HG02943 (cell line): ENCODE measurements at regions not wholly inside any gene's neighbourhood (a gene's known extent, or its start where the extent isn't known, plus 50 kb on each side); places are given as distances from the start of the nearest gene placed in this dataset.

Experiments
- ATAC-seq: cut with Tn5 transposase; IDR thresholded peaks from one replicate; pipeline ENCODE4 v1.9.1; 2021; ENCODE audit warnings: mild to moderate bottlenecking, low read depth, moderate library complexity; ENCODE audit not compliant: unreplicated experiment

DNA sequence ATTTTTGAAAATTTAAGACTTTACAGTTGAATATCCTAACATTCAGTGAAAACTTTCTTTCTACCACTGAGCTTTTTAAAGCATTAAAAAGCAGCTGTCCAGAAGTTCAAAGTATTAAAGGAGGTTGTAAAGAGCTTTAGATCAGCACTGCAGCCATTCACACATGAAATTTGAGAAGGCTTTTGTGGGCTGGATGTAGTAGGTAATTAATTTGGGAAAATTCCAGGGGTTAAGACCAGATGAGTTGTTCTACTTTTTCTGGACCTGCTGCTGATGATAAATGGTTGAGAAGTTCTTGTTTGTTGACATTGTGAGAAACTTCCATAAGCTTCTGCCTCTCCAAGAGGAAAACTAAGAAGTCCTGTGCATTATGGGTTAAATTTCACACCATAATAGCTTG is 1779.6 kb upstream of the PRR20A start:
- ATAC-seq, result no peak

DNA sequence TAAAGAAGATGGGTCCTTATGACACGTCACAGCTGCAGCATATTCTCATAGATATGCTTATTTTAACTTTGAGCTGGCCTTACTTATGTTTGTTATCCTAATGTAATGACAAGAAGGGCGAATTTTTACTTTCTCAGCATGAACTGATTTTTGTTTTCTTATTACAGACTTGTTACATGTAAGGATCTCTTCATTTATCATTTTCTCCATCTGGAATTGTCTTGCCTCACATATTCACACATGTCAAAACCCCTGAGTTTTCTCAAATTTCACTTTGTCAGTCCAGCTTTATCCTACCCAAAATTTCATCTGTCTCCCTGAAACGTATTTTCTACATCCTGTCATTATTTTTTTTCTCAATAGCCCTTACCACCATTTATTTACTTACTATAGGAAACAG is 1774.0 kb upstream of the PRR20A start:
- no peak for ATAC-seq

DNA sequence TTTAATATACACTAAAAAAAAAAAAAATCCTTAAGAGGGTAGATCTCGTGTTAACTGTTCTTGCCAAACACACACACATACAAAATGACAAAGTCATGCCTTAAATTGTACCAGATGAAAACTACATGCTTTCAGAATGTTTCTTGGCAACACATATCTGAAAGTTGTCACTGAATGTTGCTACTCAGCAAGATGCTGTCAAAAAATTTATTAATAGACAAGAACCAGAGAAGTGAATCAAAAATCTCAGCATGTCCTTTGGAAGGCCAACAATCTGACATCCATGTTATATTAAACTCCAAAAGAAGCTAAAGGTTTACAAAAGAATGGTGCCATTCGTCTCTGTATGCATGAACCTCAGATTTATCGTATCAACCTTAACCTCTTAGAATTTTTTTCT is 1746.2 kb upstream of the PRR20A start:
- no peak for ATAC-seq

DNA sequence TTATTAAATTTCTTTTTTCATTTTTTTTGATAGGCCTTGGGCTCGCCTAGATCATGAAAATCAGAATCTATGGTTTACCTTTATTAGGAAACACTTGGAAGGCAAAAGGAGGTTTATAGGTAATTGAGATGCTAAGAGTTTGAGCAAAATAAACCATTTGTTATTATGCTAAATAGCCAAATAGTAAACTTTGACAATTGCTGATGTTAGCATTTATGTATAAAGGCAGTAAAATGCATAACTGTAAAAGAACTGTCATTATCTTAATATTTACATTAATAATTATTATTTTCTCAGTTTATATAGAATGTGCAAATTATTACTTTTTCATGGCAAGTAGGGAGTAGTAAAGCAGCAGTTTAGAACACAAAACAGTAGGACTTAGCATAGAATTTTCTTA is 1737.8 kb upstream of the PRR20A start:
- no peak for ATAC-seq

DNA sequence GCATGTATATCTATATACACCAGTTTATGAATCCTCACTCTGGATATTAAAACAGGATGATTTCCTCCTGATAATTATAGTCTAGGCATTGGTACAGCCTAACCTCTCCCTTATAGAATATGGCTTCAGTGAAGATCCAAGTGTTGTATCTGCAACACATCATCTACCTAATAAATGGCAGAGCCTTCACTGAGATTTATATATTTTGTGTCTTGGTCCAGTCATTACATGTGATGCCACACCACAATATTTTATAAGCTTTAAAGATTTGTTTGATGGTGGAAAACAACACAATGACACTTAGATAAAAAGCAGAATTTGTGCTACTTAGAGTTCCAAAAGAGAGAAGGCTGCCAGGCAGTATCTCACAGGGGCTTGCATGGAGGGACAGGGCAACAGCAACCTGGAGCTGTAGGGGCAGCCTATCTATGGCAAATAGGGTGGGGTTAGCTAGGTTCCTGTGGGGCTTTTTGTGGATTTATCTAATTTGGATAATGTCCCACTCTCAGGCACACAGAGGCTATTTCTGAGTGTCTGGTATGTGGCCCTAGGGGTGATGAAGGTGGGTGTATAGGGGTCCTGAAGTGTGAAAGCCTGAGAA is 1736.7 kb upstream of the PRR20A start:
- ATAC-seq, result no peak

DNA sequence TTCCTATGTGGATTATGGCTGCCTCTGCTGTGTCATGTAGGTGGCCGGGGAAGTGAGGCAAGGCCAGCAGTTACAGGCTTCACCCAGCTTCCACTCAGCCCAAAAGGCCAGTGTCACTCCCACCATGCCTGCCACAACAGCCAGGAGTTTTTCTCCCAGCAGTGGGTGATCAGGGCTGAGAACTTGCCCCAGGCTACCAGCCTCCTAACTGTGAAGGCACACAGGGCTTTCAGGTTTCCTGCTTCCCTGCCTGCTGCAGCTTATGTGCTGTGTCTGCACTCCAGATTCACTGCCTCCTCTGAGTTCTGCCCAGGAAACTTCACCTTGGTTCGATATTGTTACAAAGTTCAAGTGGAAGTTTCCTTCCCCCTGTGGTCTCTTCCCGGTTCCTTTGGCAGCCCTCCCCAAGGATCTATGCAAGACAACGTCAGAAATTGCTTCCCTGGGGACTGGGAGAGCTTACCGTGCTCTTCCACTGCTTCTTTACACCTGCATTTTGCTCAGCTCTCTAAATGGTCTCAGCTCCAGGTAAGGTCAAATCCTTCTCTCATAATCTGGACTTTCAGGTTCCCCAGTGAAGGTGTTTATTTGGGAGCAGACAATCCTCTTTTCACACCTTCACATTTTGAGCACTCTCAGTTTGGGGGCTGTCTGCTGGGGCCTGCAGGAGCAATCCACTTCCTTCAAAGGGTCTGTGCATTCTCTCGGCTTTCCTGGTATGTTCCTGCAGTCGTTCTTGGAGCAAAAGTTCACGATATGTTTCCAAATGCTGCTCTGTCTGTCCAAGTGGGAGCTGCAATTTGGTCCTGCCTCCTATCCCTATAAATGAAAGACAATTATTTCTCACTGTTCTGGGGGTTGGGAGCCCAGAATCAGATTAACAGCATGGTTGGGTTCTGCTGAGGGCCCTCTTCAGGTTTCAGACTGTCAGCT is 1730.1 kb upstream of the PRR20A start:
- ATAC-seq, result no peak

DNA sequence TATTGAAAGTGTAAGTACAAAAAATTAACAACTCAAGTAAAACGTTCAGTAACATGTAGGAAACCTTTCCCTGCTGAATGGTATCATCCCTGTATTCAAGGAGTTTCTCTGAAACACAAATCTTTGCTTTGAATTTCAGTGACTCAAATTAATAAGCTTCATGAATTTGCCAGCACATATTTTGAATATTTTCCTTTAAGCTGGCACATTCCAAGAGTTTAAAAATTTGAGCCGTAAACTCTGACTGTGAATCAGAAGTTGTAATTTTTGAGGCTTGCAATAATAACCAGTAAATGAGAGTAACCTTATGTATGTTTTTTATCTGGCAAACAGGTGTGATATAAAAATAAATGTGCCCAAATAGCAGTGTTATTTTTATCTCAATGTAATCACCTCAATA is 1722.6 kb upstream of the PRR20A start:
- ATAC-seq, result no peak

DNA sequence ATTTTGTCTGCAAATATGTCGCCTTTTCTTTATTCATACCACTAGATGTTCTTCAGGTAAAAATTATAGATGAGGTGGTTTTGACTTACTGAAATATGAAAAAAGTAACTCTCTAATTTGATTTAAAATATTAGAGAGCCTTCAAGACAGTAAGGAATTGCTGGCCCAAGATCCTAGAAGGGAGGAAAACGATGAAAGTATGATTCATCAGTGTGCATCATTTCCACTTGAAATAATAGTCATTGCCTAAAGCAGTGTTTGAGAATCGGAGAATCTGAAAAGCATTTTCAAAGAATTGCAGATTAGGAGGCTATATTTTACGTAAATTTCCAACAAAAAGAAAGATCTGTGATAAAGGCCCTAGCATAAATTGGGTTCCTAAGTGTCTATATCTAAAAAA is 1707.9 kb upstream of the PRR20A start:
- no peak for ATAC-seq

DNA sequence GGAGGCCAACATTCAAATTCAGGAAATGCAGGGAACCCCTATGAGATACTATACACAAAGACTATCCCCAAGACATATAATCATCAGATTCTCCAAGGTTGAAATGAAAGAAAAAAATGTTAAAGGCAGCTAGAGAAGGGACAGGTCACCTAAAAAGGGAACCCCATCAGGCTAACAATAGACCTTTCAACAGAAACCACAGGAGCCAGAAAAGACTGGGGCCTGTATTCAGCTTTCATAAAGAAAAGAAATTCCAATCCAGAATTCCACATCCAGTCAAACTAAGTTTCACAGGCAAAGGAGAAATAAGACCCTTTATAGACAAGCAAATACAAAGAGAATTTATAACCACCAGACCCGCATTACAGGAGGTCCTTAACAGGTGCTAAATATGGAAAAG is 1703.6 kb upstream of the PRR20A start:
- no peak for ATAC-seq

DNA sequence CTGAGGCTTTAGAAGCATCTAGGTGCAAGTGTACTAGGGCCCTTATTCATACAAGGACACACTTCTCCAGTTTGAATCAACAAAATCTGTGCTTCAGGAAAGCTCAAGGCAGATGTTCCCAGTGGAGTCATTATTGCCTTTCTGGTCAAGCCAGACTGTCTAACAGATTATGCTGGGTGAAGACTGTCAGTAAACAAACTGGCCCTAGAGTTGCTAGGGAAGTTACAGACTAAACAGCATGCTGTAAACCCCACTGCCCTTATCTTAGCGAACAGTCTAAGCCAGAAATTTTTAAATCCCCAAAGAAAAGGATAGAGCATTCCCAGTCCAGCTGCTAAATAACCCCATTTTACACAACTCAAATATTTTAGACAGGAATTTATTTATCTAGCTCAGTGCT is 1701.3 kb upstream of the PRR20A start:
- ATAC-seq, result no peak

DNA sequence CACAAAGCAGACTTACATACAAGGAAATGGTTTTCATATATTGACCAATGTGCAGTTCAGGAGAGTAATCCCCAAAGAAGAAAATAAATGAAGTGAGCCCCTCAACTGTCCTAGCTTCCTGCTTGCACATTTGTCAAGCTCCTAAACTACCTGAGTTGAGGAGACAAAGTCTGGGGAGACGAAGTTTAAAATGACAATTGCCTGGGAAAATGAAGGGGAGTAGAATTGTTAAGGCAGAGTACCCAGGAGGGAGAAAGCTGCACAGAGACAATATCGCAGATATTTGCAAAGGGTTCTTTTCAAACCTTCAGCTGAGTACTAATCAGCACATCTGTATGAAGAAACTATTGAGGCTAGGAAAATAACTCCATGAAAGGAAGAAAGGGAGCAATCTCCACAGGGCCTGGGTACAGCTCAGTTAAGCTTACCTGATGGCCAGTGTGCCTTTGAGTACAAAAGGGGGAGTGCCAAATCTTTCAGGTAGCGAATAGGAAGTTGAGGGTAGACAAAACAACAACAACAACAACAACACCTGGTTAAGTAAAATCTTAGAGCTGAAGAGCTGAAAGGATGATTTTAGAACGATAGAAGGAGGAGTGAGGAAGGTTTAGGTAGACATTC is 1700.1 kb upstream of the PRR20A start:
- ATAC-seq, result no peak

DNA sequence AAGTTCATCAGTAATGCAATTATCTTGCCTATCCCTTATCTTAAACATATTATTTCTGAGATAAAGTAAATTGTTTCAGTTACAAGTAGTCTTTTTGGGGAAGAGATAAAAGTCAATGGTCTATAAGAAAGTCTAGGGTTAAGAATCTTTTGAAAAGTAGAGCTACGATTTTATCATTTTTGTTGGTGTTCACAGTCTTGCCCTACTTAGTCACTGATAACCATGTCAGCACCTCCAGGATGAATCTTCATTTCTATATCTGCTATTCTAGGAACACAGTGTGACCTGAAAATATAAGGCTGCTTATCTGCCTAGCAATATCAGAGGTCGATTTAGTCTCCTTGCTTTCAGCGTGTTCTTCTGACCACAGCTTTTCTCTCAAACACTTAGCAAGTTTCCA is 1676.5 kb upstream of the PRR20A start:
- no peak for ATAC-seq

DNA sequence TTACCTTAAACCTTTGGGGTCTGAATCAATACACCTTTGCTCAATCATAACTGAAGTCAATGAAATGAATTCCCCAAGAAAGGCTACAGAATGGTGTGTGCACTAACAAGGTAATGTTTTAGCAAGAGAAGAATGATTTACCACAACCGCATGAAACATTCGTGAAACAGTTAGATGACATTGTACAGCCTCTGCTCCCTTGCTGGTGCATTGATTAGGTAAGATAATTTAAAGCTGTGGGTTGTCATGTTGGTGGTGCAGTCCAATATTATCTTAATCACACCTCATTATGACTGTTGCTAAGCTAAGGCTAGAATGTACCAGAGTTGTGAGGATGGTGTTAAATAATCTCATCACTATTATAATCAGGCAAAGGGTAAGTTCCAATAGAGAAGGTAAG is 1673.2 kb upstream of the PRR20A start:
- no peak for ATAC-seq

DNA sequence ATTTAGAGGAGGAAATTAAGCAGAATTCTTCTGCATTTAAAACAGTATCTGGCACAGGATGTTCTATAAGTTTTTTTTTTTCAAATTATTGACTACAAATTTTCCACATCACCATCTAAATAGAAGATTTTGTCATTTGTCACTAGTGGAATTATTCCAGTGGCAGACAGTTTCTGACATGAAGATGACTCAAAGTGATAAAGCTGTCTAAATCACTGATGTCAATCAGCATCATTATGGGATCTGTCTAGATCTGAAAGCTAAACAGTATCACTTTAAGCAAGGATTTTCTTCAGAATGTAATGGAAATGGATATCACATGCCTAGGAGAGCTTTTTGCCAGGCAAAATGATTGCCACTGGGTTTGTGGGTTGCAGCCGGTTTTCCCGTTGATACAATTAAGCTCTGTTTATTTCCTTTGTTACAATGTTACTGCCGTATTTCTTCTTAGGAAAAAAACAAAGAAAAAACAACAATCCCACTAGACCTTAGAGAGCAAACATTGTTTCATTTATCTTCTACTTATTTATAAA is 1657.0 kb upstream of the PRR20A start:
- ATAC-seq, result no peak

DNA sequence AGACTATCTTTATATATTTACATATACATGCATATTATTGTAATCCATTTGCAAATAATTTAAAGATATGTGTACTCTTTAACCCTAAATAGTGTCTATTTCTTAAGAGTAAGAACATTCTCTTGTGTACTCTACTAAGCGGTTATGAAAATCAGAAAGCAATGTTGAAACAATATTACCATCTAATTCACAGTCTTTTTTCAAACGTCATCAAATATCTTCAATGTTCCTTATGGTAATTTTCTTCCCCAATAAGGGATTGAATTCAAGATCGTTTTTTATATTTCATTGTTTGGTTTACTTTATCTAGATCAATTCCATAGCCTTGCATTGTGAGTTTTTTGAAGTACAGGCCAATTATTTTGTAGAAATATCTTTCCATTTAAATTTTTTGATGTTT is 1647.4 kb upstream of the PRR20A start:
- ATAC-seq, result no peak

DNA sequence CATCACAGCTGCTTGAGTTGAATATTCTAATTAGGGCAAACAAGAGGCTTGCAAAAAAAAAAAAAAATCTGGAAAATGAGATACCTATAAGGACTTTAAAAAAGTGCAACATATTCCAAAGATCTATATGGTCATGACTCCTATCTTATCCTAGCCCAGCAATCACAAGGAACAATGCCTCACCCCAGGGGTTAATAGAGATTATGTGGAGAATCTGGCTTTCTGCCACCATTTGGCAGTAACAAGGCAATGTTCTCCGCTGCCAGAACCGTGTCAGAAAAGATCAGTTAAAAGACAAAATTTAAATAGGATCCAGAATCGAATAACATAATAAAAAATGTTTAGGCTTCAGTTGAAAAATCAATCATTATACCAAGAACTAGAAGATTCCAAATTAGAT is 1643.2 kb upstream of the PRR20A start:
- no peak for ATAC-seq

DNA sequence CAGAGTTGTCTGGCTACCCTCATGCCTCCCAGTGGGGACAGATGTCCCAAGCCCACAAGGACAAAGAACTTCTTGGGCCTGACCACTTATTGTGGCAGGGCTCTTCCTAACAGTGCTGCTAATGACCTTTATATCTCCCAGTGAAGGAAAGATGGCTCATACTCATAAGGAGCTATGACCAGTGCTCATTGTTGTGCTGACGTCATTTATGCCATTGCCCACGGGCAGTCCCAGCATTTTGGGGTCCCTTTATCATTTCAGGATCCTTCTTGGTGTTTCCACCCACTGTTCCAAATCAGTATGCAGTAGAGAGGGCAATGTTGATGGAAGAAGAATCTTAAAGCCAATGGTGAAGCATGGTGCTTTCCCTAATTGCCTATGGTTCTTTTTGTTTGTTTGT is 1640.0 kb upstream of the PRR20A start:
- no peak for ATAC-seq

DNA sequence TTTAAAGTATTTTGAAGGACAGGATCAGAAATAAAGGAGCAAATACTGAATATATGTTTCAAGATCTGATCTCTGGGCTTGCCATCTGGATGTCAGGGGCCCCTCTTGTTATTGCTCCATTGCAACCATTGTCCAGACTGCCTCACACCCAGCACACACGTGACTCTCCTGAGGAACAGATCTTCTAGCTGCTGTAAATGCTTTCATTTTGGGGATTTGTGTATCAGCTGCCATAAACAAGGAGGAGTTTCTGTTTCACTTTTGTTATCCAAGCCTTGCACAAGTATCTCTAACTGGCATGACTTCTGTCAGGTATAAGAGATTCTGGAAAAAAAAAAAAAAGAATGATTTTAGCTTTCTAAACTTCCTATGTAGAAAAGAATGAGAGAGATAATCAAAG is 1624.1 kb upstream of the PRR20A start:
- ATAC-seq, result no peak

DNA sequence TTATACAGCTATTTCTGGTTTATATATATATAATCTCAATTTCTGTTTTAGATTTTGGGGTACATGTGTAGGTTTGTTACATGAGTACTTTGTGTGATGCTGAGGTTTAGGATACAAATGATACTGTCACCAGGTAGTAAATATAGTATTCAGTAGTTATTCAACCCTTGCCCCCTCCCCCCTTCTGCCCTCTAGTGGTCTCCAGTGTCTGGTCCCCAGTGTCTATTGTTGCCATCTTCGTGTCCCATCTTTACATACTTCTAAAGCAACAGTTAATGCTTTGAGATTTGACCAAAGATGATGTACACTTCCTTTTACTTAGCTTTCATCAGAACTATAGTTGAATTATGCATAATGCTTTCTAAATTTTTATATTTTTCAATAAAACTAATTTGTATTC is 1623.4 kb upstream of the PRR20A start:
- no peak for ATAC-seq

DNA sequence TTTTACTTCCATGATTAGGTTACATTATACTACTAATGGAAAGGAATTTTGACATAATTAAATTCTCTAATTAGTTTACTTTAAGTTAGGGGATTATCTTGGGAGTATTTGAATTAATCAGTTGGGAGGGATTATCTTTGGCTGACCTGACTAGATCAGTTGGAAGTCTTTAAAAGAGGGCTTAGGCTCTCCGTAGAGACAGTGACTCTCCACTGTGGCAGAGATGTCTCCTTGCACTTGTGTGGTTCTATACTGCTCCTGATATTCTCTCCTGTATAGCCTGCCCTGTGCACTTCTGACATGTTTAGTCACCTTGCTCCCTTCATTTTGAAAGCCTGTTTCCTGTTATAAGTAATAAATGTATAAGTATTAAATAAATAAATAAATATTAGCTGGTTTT is 1612.3 kb upstream of the PRR20A start:
- no peak for ATAC-seq

DNA sequence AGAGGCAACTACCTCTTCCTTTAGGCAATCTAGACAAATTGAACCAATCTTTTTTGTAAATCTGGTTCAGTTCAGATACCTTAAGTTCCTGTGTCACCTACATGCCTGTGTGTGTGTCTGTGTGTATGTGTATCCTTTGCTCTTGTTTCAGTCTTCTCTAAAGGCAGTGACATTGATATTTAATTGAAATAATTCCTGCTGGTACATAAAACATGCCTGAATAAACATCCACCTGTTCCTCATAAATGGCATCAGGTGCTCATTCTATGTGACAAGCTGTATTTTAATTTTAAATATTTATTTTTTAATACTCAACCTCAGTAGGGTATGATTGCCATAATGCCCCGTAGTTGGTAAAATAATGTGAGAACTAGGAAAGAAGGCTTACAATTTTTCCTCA is 1606.4 kb upstream of the PRR20A start:
- no peak for ATAC-seq

DNA sequence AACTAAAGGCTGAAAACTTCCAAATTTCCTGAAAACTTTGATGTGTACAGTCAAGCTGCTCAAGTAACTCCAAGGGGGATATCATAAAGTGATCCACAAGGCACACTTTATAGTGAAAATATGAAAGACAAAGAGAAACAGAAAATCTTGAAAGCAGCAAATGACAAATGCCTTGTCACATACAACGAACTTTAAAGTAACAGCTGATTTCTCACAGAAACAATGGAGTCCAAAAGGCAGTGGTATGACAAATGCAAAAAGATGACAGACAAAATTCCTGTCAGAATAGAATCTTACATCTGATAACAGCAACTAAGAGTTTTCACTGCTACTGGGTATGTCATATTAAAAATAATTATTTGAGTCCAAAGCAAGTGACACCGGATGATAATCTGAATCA is 1602.3 kb upstream of the PRR20A start:
- ATAC-seq, result no peak
